H1 (cell line): ENCODE measurements at regions not wholly inside any gene's neighbourhood (a gene's known extent, or its start where the extent isn't known, plus 50 kb on each side); places are given as distances from the start of the nearest gene placed in this dataset.

ENCODE experiments used
- CTCF ChIA-PET: fragments of 300-600 bp; sonication (Branson Sonifier 250); formaldehyde crosslinking; loops from one replicate; lab custom pipeline; 2021; ENCODE audit not compliant: partially characterized antibody; lab: Charles Lee
- POLR2A ChIA-PET: fragments of 300-600 bp; sonication (Branson Sonifier 250); formaldehyde crosslinking; loops from one replicate; lab custom pipeline; 2021; ENCODE audit warnings: inconsistent platforms; ENCODE audit not compliant: partially characterized antibody; lab: Charles Lee
- DNase-seq, 2 experiments: peaks; one replicate each; pipeline versions ENCODE4 v3.0.0 to v3.0.0-alpha.2; 2010 to 2022; ENCODE audit warnings: low spot score in 2 of 2, low read depth in 1 of 2, mixed read lengths in 1 of 2
- FAIRE-seq: peaks from 2 replicates; lab custom pipeline; 2011; peaks lifted over from hg19 to GRCh38; lab: Jason Lieb, UNC
- H2AFZ ChIP-seq: 2 replicates; pipeline ENCODE4 v1.8.1; 2012; ENCODE audit warnings: low read length, inconsistent platforms
- H2AK5ac ChIP-seq: 2 replicates; pipeline ENCODE4 v1.6.1; 2013; ENCODE audit warnings: low read depth, low read length
- H2BK120ac ChIP-seq: replicated peaks from 2 replicates; pipeline ENCODE3; 2013; ENCODE audit warnings: low read depth, low read length, inconsistent platforms
- H2BK12ac ChIP-seq: 2 replicates; pipeline ENCODE4 v1.6.1; 2013; ENCODE audit warnings: low read depth, low read length
- H2BK15ac ChIP-seq: 2 replicates; pipeline ENCODE4 v1.6.1; 2013; ENCODE audit warnings: low read length
- H2BK20ac ChIP-seq: 2 replicates; pipeline ENCODE4 v1.6.1; 2013; ENCODE audit warnings: low read length
- H2BK5ac ChIP-seq: 2 replicates; pipeline ENCODE4 v1.6.1; 2013; ENCODE audit warnings: low read depth, low read length
- H3K14ac ChIP-seq: 2 replicates; pipeline ENCODE4 v1.6.1; 2013; ENCODE audit warnings: inconsistent platforms; ENCODE audit not compliant: insufficient read length
- H3K18ac ChIP-seq: 2 replicates; pipeline ENCODE4 v1.6.1; 2013; ENCODE audit warnings: low read length; ENCODE audit errors: extremely low read depth
- H3K23ac ChIP-seq: 2 replicates; pipeline ENCODE4 v1.6.1; 2013; ENCODE audit warnings: inconsistent platforms; ENCODE audit not compliant: insufficient read length
- H3K23me2 ChIP-seq: 2 replicates; pipeline ENCODE4 v1.6.1; 2013; ENCODE audit warnings: low read depth, low read length
- H3K27ac ChIP-seq: 2 replicates; pipeline ENCODE4 v1.6.1; 2011; ENCODE audit warnings: low read depth, low read length, inconsistent platforms
- H3K27me3 ChIP-seq, 4 experiments: replicated peaks in 1 of 4; 1 replicate in 1 of 4; 2 replicates in 3 of 4; pipeline versions ENCODE4 v1.6.1 to v1.8.1; 2011 to 2013; ENCODE audit warnings: low read length in 3 of 4, mild to moderate bottlenecking in 3 of 4, inconsistent platforms in 2 of 4, mixed read lengths in 2 of 4, moderate library complexity in 1 of 4; ENCODE audit not compliant: control insufficient read depth in 3 of 4, insufficient read depth in 3 of 4; ENCODE audit errors: extremely low read depth in 1 of 4
- H3K36me3 ChIP-seq, 4 experiments: 2 replicates each; pipeline versions ENCODE4 v1.6.1 to v1.8.1; 2011 to 2013; ENCODE audit warnings: mild to moderate bottlenecking in 4 of 4, low read length in 3 of 4, moderate library complexity in 2 of 4, control low read depth in 1 of 4, inconsistent platforms in 1 of 4; ENCODE audit not compliant: insufficient read depth in 4 of 4, control insufficient read depth in 2 of 4
- H3K4ac ChIP-seq: replicated peaks from 2 replicates; pipeline ENCODE3; 2013; ENCODE audit warnings: low read length, low read depth, mixed read lengths, inconsistent platforms; ENCODE audit not compliant: insufficient read length
- H3K4me1 ChIP-seq, 4 experiments: replicated peaks in 1 of 4; 1 replicate in 1 of 4; 2 replicates in 3 of 4; pipeline versions ENCODE4 v1.6.1 to v1.8.1; 2011 to 2013; ENCODE audit warnings: low read length in 3 of 4, inconsistent platforms in 2 of 4, mixed read lengths in 1 of 4; ENCODE audit not compliant: insufficient read depth in 4 of 4, control insufficient read depth in 3 of 4
- H3K4me2 ChIP-seq, 2 experiments: 2 replicates each; pipeline versions ENCODE4 v1.6.1 to v1.8.1; 2011 to 2013; ENCODE audit warnings: low read depth in 2 of 2, low read length in 2 of 2, control low read depth in 1 of 2, inconsistent platforms in 1 of 2, mild to moderate bottlenecking in 1 of 2; ENCODE audit not compliant: insufficient read depth in 1 of 2
- H3K4me3 ChIP-seq, 4 experiments: fragments of 200-600, 300-600 bp in 1 of 4; sonication (generic), shearing (Covaris generic), sonication (Bioruptor Twin) in 1 of 4; 2 replicates each; pipeline versions ENCODE4 v1.5.1 to v1.8.1; 2011 to 2016; ENCODE audit warnings: low read length in 4 of 4, low read depth in 3 of 4, control low read depth in 2 of 4, inconsistent platforms in 2 of 4, mild to moderate bottlenecking in 2 of 4, mixed read lengths in 1 of 4, moderate library complexity in 1 of 4; ENCODE audit not compliant: insufficient read depth in 2 of 4; ENCODE audit errors: extremely low read depth in 1 of 4
- H3K56ac ChIP-seq: replicated peaks from 2 replicates; pipeline ENCODE3; 2013; ENCODE audit warnings: low read depth, mild to moderate bottlenecking, mixed read lengths, low read length, inconsistent platforms; ENCODE audit not compliant: insufficient read length
- H3K79me1 ChIP-seq: 2 replicates; pipeline ENCODE4 v1.6.1; 2013; ENCODE audit warnings: low read depth, low read length, control low read depth
- H3K79me2 ChIP-seq, 2 experiments: 2 replicates each; pipeline versions ENCODE4 v1.6.1 to v1.8.1; 2012 to 2013; ENCODE audit warnings: low read length in 2 of 2, mild to moderate bottlenecking in 2 of 2, inconsistent platforms in 1 of 2; ENCODE audit not compliant: insufficient read depth in 2 of 2, control insufficient read depth in 1 of 2
- H3K9ac ChIP-seq, 4 experiments: replicated peaks in 1 of 4; 1 replicate in 1 of 4; 2 replicates in 3 of 4; pipeline versions ENCODE4 v1.6.1 to v1.8.1; 2011 to 2013; ENCODE audit warnings: low read depth in 3 of 4, low read length in 3 of 4, control low read depth in 2 of 4, mild to moderate bottlenecking in 2 of 4, moderate library complexity in 2 of 4, inconsistent platforms in 1 of 4; ENCODE audit errors: extremely low read depth in 1 of 4
- H3K9me3 ChIP-seq, 2 experiments: 2 replicates each; pipeline versions ENCODE4 v1.6.1 to v1.8.1; 2012 to 2013; ENCODE audit warnings: mild to moderate bottlenecking in 2 of 2, moderate library complexity in 2 of 2, control low read depth in 1 of 2, inconsistent platforms in 1 of 2, low read depth in 1 of 2, low read length in 1 of 2, mixed read lengths in 1 of 2; ENCODE audit not compliant: insufficient read depth in 2 of 2
- H4K20me1 ChIP-seq, 2 experiments: replicated peaks in 1 of 2; 2 replicates each; pipeline versions ENCODE3 to v1.8.1; 2011 to 2013; ENCODE audit warnings: inconsistent platforms in 2 of 2, low read length in 2 of 2, mild to moderate bottlenecking in 1 of 2; ENCODE audit not compliant: insufficient read depth in 2 of 2, control insufficient read depth in 1 of 2
- H4K5ac ChIP-seq: 2 replicates; pipeline ENCODE4 v1.6.1; 2013; ENCODE audit warnings: low read length, low read depth, mixed read lengths, inconsistent platforms; ENCODE audit not compliant: insufficient read length
- H4K8ac ChIP-seq: 2 replicates; pipeline ENCODE4 v1.8.0; 2013; ENCODE audit warnings: mild to moderate bottlenecking, moderate library complexity, low read length, inconsistent platforms; ENCODE audit not compliant: insufficient read depth; ENCODE audit errors: extremely low read depth
- H4K91ac ChIP-seq: replicated peaks from 2 replicates; pipeline ENCODE3; 2013; ENCODE audit warnings: low read length, mixed read lengths, inconsistent platforms; ENCODE audit not compliant: insufficient read length
- ATF3 ChIP-seq: IDR thresholded peaks from 2 replicates; pipeline ENCODE4 v1.6.1; 2011; ENCODE audit warnings: low read depth, mild to moderate bottlenecking, low read length; ENCODE audit not compliant: insufficient read depth
- BCL11A ChIP-seq, 2 experiments: IDR thresholded peaks; one replicate each; pipeline ENCODE4 v1.6.1; 2011; ENCODE audit warnings: low read depth in 2 of 2, low read length in 2 of 2, mild to moderate bottlenecking in 2 of 2
- E2F6 ChIP-seq: IDR thresholded peaks from 2 replicates; pipeline ENCODE4 v1.6.1; 2012; ENCODE audit warnings: inconsistent platforms
- EGR1 ChIP-seq: IDR thresholded peaks from 2 replicates; pipeline ENCODE4 v1.6.1; 2011; ENCODE audit warnings: low read depth, low read length, borderline replicate concordance
- EP300 ChIP-seq, 2 experiments: IDR thresholded peaks; 1 replicate in 1 of 2; 2 replicates in 1 of 2; pipeline ENCODE4 v1.6.1; 2011 to 2012; ENCODE audit warnings: low read depth in 2 of 2, low read length in 2 of 2, mild to moderate bottlenecking in 2 of 2, borderline replicate concordance in 1 of 2, inconsistent platforms in 1 of 2, moderate library complexity in 1 of 2
- PHF8 ChIP-seq: fragments of 200-600 bp; sonication (generic); conservative IDR thresholded peaks from 2 replicates; pipeline ENCODE4 v1.7.1; 2012; ENCODE audit warnings: low read depth, mild to moderate bottlenecking, inconsistent platforms, low read length, moderate library complexity
- RBBP5 ChIP-seq: IDR thresholded peaks from 2 replicates; pipeline ENCODE4 v1.7.1; 2012; ENCODE audit warnings: low read depth, mild to moderate bottlenecking, inconsistent platforms, low read length, moderate library complexity, borderline replicate concordance
- SP4 ChIP-seq: IDR thresholded peaks from 2 replicates; pipeline ENCODE4 v1.6.1; 2012; ENCODE audit warnings: low read length, inconsistent platforms
- SRF ChIP-seq: IDR thresholded peaks from 2 replicates; pipeline ENCODE4 v1.6.1; 2011; ENCODE audit warnings: mild to moderate bottlenecking, low read depth, low read length, moderate library complexity
- TAF7 ChIP-seq: optimal IDR thresholded peaks from 2 replicates; pipeline ENCODE3; 2011; ENCODE audit warnings: low read depth, mild to moderate bottlenecking, inconsistent platforms, low read length, moderate library complexity, borderline replicate concordance
- TEAD4 ChIP-seq: IDR thresholded peaks from 2 replicates; pipeline ENCODE4 v1.6.1; 2012; ENCODE audit warnings: low read depth, low read length, inconsistent platforms, mixed read lengths
- USF2 ChIP-seq: IDR thresholded peaks from 2 replicates; pipeline ENCODE4 v1.6.1; 2011; ENCODE audit warnings: low read length, improper control_type of control experiment
- YY1 ChIP-seq: IDR thresholded peaks from 2 replicates; pipeline ENCODE4 v1.6.1; 2011; ENCODE audit warnings: low read depth, mild to moderate bottlenecking, low read length
- WGBS, 2 experiments: shearing (Covaris generic) in 1 of 2; methylation state at CpG; one replicate each; pipeline versions ENCODE4 v1.1.6 to v1.1.7; 2013 to 2015; ENCODE audit warnings: low lambda C conversion rate in 2 of 2, mixed read lengths in 2 of 2, inconsistent platforms in 1 of 2, low coverage in 1 of 2, missing lambda C conversion rate in 1 of 2; ENCODE audit not compliant: insufficient replicate concordance in 2 of 2, insufficient coverage in 1 of 2, insufficient read length in 1 of 2; ENCODE audit errors: extremely low coverage in 1 of 2, missing lambda C conversion rate in 1 of 2; 5-methylcytosine and 5-hydroxymethylcytosine counted together

- DNase-seq (no peak), FAIRE-seq (no peak)
- Histone ChIP-seq H2BK12ac (no peak overlapping the region), H3K36me3 (no peaks in the 10 kb centered on the region), H4K20me1 (no peaks in the 10 kb centered on the region), H3K14ac (no peak overlapping the region), H3K4me2 (no peak overlapping the region), H3K18ac (no peak overlapping the region), H2BK20ac (no peak overlapping the region), H2BK120ac (no peak overlapping the region), H3K79me1 (no peaks in the 10 kb centered on the region), H3K9ac (no peak overlapping the region), H3K9me3 (no peaks in the 10 kb centered on the region), H3K4me1 (no peaks in the 10 kb centered on the region), H2BK5ac (no peak overlapping the region), H4K8ac (no peak overlapping the region), H2AK5ac (no peak overlapping the region), H3K23me2 (no peaks in the 10 kb centered on the region), H3K56ac (no peak overlapping the region), H3K4me3 (no peak overlapping the region), H3K4ac (no peak overlapping the region), H3K27me3 (no peaks in the 10 kb centered on the region), H3K23ac (no peak overlapping the region), H4K5ac (no peak overlapping the region), H3K27ac (no peak overlapping the region), H2BK15ac (no peak overlapping the region), H3K79me2 (no peaks in the 10 kb centered on the region), H2AFZ (no peak overlapping the region), H4K91ac (no peak overlapping the region)
- 82% methylated on average over 3 of the region's 3 CpGs; no CpG with 5 or more reads in 1 of the 2 experiments for whole genome bisulfite sequencing, 2 experiments
- CTCF ChIA-PET: no interaction called here
- POLR2A ChIA-PET: no interaction called here
- no peak for TF ChIP-seq PHF8
- TF ChIP-seq E2F6: no peak
- no peak for TF ChIP-seq YY1
- no peak for TF ChIP-seq TAF7
- TF ChIP-seq RBBP5: no peak
- no peak for TF ChIP-seq BCL11A (IDR thresholded peaks at IDR 0.05; ENCODE audit: low read depth in 2 of 2, low read length in 2 of 2)
- TF ChIP-seq USF2: no peak
- TF ChIP-seq SRF: no peak
- TF ChIP-seq TEAD4: no peak
- no peak for TF ChIP-seq SP4
- no peak for TF ChIP-seq ATF3
- TF ChIP-seq EP300 (IDR thresholded peaks at IDR 0.05; ENCODE audit: borderline replicate concordance in 1 of 2, low read depth in 2 of 2, low read length in 2 of 2): no peak
- no peak for TF ChIP-seq EGR1
These were observed 404.4 kb upstream of the PDE3A start for GRCh38 chr12:19963972-19964371.
